HG02885 (cell line): ENCODE measurements at regions not wholly inside any gene's neighbourhood (a gene's known extent, or its start where the extent isn't known, plus 50 kb on each side); places are given as distances from the start of the nearest gene placed in this dataset.

Source experiments
- ATAC-seq: cut with Tn5 transposase; IDR thresholded peaks from one replicate; pipeline ENCODE4 v1.9.1; 2021; ENCODE audit warnings: mild to moderate bottlenecking; ENCODE audit not compliant: unreplicated experiment, poor library complexity

DNA sequence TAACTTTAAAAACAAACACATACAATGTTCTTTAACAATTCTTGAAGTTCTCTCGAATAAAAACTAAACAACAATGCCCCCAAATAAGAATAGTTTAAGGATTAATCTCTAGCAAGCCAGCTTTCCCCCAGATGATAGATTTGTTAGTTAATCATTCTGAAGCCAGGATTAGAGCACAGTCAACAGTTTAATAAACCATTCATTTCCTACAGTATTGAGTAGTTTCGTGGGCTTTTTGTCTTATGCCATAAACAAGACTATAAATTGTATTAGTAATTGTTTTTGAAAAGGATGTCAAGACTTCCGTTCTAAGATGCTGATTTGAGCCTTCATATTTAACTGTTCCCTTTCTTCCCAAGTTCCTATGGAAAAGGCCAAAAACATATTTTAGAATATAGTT, 136.6 kb downstream of the PIK3R1 start:
- no peak for ATAC-seq

DNA sequence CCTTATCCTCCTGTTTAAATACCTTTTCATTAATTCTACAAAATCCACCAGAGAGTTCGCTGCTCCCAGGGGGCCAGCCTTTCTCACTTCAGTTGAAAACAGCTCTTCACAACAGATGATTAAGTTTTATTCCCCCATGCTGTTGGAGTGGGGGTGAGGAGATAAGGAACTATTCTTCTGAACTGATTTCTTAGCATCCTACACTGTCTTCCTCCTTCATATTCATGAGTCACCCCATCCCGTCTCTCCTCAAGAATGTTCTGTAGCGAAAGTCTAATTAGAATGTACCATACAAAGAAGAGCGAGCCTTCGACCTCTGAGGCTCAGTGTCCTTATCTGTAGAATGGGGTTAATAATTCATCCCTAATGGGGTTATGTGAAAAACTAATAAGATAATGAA, 138.0 kb downstream of the PIK3R1 start:
- ATAC-seq = no peak

DNA sequence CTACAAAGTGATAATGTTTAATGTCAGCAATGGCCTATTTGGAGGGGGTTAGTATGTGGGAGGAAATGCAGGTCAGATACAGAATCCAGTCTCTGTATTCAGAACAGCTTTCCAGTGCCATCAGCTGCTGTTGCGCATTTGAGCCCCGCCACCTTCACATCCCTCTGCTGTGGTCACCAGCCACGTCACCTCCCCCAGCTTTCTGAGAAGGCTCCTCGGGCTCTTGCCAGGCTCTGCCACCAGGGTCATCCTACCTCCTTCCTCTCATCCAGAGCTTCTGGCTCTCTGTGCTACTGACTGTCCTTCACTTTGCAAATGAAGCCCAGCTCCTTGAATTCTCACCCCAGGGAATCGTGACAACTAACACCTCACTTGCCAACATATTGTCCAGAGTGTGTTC, 138.8 kb downstream of the PIK3R1 start:
- ATAC-seq = no peak

DNA sequence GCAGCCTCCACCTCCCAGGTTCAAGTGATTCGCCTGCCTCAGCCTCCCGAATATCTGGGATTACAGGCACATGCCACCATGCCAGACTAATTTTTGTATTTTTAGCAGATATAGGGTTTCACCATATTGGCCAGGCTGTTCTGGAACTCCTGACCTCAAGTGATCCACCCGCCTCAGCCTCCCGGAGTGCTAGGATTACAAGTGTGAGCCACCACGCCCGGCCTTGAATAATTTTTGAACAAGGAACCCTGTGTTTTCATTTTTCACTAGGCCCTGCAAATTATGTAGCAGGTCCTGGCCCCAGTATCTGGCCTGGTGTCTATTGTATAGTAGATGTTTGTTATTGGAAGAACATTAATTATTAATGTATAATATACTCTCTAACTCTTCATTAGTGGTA, 140.7 kb downstream of the PIK3R1 start:
- ATAC-seq = no peak

DNA sequence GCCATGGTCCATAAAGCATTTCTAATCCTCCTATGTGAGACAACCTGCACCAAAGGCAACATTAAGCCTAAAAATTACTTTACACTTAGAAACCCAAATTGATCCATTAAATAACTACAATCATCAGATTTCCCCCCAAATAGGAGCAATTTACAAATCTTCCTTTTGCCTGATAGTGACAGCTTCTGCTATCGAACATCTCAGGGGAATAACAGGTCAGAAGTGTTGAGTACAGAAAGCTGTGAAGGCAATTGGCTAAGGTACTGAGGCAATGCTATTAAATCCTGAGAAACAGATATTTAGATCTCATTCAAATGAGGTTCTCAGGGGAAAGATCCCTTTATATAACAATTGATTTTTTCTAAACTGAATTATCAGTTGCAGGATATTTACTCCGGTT, 141.1 kb downstream of the PIK3R1 start:
- ATAC-seq = no peak

DNA sequence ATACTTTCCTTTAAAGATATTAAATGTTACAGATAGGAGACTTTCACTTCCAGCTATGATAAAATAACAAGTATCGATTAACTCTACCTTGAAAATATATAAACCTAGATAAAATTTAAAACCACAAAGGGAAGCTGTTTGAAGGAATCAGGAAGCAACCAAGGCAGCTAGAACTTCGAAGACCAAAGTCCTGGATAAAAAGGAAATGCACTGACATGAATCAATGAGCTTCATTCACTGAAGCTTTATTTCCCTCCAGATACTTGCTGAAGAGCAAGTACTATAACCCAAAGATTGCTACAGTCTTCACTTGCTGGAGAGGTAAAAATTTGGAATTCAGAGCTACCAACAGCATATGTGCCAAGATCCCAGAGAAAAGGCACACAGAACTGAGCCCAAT, 144.1 kb downstream of the PIK3R1 start:
- no peak for ATAC-seq

DNA sequence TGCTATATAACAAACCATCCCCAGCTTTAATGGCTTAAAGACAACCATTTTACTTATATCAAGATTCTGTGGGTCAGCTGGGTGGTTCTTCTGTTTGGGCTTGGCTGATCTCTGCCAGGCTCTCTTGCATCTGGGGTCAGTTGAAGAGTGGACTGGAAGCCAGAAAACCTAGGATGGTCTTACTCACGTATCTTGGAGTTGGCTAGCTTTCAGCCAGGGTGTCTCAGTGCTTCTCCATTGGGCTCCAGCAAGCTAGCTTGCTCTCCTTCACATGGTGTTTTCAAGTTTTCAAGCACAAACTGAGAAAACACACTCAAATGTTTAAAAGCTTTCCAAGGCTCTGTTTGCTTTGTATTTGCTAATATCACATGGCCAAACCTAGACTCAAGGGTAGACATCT, 146.8 kb downstream of the PIK3R1 start:
- ATAC-seq = no peak

DNA sequence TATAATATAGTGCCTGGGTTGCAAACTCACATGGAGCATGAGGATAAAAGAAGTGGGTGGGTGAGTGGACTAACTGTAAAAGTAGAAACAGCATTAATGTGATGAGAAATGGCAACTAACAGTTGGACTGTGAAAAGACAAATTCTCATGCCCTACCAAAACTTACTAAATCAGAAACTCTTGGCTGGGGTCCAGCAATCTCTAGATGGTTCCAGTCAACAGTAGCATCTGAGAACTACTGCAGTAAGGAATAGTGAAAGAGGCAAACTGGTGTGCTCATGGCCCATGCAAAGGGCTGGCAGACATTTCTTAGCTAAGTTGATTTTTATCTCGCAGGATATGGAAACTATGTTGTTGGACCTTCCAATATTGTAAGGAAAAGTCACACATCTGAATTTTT, 150.3 kb downstream of the PIK3R1 start:
- ATAC-seq = no peak

DNA sequence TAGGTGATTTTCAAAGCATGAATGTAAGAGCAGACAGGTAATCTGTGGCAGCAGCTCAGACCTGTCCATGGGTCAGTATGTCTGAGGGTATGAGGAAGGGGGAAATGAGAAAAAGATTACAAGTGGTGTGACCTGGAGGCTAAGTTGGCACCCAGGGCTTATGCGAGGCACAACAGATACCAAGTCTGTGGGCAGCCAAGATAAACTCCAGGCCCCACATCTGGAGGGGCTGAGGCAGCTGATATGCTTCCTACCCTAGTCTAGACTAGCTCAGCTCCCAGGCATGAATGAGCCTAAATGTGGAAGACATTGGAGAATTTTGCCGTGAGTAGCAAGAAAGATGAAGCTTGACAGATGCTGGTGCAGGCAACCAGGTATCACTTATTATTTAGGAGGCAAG, 151.7 kb downstream of the PIK3R1 start:
- ATAC-seq = no peak

DNA sequence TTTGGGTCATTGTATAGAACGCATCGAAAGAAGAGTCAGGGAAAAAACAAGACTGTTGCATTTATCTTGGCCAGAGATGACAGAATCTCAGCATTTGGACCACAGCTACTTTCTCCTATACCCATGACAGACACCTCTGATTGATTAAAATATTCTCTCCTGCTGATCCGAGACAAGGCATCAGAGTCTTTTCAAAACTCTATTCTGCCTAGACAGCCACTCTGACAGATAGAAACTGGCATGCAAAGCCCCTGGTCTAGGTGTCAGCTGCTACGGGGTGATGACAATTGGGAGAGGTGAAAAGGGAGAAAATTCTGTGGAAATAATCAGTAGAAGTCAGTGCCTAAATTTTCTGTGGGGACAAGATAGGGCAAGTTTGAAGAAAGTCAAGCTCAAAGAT, 152.2 kb downstream of the PIK3R1 start:
- no peak for ATAC-seq

DNA sequence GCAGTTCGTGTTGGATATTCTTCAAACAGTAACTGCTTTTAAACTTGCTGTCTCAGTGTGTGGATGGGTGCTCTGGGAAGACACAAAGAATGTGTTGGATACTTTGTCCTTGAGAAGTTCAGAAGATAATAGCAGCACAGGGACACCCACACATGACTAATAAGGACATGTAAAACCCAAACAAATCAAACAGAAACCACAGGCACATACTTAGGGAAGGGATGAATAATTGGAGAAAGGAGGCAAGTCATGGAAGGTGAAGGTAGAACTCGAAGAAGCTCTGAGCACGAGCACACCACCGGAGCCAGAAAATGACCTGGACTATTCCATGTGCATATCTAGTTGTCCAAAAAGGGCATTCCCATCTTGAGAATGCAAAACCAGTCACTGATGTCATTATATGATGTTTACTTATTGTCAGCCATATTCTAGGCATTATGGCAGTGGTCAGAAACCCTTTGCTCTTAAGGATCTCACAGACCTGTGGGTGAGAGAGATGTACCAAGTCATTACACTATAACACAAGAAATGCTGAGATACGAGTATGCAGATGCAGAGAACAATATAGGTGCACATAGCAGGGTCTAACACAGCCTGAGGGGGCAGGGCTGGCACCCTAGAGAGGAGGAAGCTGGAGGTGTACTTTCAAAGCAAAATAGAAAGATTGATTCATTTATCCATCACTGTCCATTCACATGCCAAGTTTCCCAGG, 152.9 kb downstream of the PIK3R1 start:
- ATAC-seq = no peak

DNA sequence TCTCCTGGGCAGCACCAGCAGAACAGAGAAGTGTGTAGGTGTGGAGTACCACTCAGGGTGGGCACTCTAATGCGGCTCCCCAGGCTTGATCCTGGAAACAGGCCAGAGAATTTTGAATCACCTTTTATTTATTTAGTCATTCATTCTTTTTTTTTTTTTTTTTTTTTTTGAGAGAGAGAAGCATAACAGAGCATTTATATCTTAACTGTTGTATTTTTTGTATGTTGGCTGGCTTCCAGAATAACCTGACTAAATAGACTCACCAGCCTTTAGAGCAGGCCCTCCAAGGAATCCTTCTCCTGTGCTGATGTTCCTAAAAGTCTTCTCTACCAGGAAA, 153.4 kb downstream of the PIK3R1 start:
- ATAC-seq = no peak

DNA sequence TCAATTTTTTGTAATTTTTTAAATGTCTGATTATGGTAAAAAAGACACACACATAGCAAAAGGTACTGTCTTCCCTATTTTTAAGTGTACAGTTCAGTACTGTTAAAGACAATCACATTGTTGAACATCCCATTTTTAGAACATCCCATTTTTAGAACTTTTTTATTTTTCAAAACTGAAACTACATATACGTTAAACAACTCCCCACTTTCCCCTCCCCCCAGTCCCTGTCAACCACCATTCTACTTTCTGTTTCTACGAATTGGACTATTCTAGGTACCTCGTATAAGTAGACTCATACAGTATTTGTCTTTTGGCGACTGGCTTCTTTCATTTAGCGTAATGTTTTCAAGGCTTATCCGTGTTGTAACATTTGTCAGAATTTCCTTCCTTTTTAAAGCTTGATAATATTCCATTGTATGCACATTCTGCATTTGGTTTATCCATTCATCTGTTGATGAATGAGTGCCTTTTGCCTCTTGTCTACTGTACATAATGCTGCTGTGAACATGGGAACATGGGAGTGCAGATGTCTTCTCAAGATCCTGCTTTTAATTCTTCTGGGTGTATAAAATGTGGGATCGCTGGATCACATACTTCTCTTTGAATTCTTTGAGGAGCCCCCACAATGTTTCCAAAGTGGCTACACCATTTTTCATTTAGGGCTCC, 154.0 kb downstream of the PIK3R1 start:
- peak; percentile 88 for ATAC-seq

DNA sequence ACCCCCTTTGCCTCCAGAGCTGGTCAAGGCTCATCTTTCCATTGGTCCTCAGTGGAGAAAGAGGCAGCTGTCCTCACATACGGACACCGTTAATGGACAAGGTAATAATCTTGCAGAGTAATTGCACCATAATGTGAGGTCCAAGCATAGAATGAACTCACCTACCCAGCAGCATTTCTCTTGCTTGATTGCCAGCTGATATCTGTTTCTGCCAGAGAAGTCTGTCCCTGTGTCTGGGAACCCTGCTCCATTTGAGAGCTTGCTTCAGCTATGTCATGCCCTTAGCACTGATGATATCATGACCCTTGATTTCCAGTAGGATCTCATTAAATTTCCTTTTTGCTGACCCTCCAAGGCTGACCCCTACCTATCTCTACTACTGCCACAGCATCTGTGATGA, 154.6 kb downstream of the PIK3R1 start:
- no peak for ATAC-seq

DNA sequence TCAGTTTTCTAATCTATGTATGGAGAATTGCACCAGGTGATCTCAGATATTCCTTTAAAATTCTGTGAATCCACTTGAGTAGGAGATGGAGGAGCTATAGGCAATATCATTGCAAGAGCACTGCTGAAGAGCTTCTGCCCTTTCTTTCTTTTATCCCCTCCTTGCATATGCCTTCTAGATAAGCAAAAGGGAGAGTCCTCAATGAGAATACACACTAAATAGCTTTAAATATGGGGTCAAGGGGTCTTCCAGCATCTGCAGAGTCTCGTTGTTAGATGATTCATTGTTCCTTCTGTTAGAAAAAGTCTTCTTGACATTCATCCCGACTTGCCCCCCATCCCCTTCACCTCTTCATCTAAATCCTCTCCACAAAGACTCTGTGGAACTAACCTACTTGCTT, 156.1 kb downstream of the PIK3R1 start:
- ATAC-seq = no peak

DNA sequence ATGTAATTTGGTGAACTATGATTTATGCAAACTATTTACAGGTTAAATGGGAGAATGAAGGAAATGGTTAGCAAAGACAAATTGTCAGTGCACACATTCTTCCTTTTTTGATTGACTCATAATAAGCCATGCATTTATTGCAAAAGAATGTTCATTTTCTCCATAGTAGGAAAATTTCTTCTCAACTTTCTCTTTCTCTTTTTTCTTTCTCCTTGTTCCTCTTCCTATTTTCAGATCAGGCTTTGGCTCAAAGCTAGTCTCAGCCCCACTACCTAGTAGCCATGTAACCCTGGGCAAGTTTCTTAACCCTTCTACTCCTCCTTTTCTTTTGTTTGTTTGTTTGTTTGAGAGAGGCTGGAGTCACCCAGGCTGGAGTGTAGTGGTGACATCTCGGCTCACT, 156.6 kb downstream of the PIK3R1 start:
- no peak for ATAC-seq

DNA sequence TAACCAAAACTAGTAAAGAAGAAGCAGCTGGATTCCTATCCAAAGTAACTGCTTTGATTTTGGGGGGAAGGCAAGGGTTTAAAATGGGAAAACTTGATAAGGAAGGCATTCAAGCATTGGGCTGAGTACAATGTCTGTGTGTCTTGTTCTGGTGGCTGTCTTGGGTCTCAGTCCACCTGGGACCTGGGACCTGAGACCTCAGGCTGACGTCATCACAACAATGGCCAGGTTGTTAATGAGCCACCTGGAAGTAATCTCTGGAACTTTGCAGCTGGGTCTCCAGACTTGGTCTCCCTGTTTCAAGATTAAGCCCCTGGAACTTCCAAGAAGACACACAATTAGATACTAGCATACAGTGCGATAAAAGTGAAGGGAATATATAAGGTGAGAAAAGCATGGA, 157.5 kb downstream of the PIK3R1 start:
- no peak for ATAC-seq

DNA sequence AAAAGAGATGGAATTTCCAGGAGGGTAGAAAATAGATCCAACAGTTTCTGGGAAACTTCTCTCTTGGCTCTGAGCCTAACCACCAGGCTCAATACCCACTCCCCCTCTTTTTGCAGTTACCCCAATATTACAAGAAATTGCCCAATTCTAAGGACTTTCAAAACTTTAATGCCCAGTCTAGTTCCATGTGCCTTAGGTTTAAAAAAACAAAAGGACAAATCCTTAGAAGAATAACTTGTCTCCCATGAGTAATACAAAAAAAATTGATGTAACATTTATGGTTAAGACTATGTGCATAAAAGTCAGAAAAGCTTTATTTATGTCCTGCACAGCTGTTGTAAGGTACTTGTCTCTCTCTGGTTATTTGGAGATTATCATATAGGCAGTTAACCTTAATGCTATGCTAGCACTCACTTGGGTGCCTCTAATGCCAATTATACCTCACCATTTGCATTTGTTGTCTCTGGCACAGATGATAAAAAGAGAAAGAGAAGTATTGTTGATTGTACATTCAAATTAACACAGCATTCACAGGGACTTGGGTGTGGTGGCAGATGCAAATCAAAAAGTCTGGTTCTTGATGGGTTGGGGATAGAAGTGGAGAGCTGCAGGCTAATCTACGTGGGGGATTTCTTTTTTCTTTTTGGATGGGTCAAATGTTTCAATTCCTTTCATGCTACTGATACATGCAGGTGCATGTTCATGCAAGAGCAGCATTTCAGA, 159.4 kb downstream of the PIK3R1 start:
- ATAC-seq = no peak

DNA sequence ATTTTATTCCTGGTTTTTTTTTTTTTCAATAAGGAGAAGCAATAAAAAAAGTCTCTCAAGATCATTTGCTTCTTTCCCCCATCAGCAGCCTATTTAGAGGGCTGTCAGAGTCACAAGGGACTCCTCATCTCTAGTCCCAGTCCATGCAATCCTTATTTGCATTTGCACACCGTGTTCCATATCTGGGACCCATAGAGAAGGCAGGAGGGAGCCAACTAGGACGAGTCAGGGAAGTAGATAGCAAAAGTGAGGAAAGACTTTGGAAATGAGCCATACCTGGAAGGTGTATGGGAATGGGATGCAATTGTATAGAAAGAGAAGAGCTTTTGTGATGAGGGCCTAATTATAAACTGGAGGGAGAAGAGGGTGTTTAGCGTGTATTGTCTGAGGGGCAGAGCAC, 160.0 kb downstream of the PIK3R1 start:
- no peak for ATAC-seq

DNA sequence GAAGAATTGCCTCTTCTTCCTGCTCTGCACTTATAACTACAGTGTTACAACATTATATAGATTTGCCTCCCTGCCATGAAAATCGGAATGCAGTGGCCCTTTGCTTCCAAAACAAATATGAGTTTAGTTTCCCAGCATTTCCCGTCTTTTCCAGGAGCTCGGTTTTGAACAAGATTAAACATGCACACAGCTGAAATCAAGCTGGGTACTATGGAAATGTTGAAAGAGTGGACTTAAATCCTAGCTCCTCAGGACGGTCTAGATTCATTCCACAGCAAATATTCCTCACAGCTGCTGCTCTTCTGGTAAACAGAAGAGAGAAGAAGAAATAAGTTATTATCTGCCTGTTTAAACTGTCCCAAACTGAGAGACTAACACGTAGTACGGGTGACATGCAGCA, 161.4 kb downstream of the PIK3R1 start:
- no peak for ATAC-seq

DNA sequence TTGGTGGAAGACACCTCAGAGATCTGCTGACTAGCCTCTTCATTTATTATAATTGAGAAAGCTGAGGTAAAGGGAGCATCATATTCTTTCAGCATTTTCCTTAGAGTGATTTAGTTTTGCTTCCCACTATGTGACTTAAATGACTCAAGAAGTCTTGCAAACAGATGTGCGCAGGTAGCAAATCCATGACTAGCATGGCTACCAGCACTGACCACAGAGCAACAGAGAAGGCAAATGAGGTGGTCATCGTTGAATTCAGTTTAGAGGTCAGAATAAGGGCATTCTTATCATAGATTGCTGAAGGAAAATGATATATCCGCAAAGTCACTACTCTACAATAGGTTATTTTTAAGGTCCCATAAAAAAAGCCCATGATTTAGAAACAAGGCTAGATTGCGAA, 162.2 kb downstream of the PIK3R1 start:
- ATAC-seq = peak; percentile 64
